ENCODE measurements at regions not wholly inside any gene's neighbourhood (a gene's known extent, or its start where the extent isn't known, plus 50 kb on each side); places are given as distances from the start of the nearest gene placed in this dataset.

GRCh38 chr5:164230341-164230740, 724.9 kb downstream of the MAT2B start:
- ATAC-seq, result no peak

GRCh38 chr5:164233791-164234190, 728.4 kb downstream of the MAT2B start:
- Histone ChIP-seq H3K9me3 (ENCODE audit: low read length) (peaks cover 17% of the 10 kb centered on the region; the same call in 1 of the 2 replicates), H3K9ac (ENCODE audit: insufficient read depth, low read depth, low read length) (no peak overlapping the region), H4K20me1 (ENCODE audit: insufficient read depth, low read length) (no peaks in the 10 kb centered on the region), H3K4me2 (ENCODE audit: low read depth, low read length) (no peak overlapping the region), H2AFZ (ENCODE audit: low read length) (no peak overlapping the region), H3K36me3 (replicated peaks in 1 of 2; ENCODE audit: control insufficient read depth in 1 of 2, insufficient read depth in 2 of 2, low read length in 2 of 2) (no peaks in the 10 kb centered on the region), H3K4me1 (ENCODE audit: insufficient read depth, low read length) (no peaks in the 10 kb centered on the region), H3K4me3 (replicated peaks in 1 of 3; ENCODE audit: insufficient read depth in 1 of 3, low read depth in 2 of 3, low read length in 3 of 3) (no peak overlapping the region), H3K79me2 (ENCODE audit: insufficient read depth, low read length) (no peaks in the 10 kb centered on the region), H3K27me3 (ENCODE audit: control insufficient read depth in 1 of 2, insufficient read depth in 2 of 2, low read length in 2 of 2) (no peaks in the 10 kb centered on the region), H3K27ac (ENCODE audit: extremely low read length, insufficient read depth, low read length) (no peak overlapping the region)
- FAIRE-seq, result no peak
- 3% methylated on average over 2 of the region's 2 CpGs for WGBS (ENCODE audit: low lambda C conversion rate)
- POLR2A ChIA-PET, result no interaction called here
- in situ Hi-C loops (cut with HindIII; ENCODE audit: extremely low pct_ligation_motif_present, low pct_unique_long_range_greater_than_20kb) (no loop called here), intact Hi-C loops (cut with micrococcal nuclease; ENCODE audit: unreplicated experiment) (no loop called here)
- CTCF ChIA-PET (ENCODE audit: low intra/inter-chr PET ratio, low total read pairs), result no interaction called here
- no peak for ATAC-seq
- DNase-seq (ENCODE audit: low spot score), result no peak
- BruUV-seq (replicated peaks), result no TSS peak
- TF ChIP-seq FIP1L1 (IDR thresholded peaks at IDR 0.05; ENCODE audit: borderline replicate concordance, insufficient read depth, low read depth, low read length), result no peak
- TF ChIP-seq ZNF3 (CRISPR knock-in tag; IDR thresholded peaks at IDR 0.05), result no peak
- TF ChIP-seq GTF2F1 (IDR thresholded peaks at IDR 0.05; ENCODE audit: low read length), result no peak
- no peak for TF ChIP-seq IKZF4 (CRISPR knock-in tag; IDR thresholded peaks at IDR 0.05; ENCODE audit: borderline replicate concordance, low read depth, not compliant biosample characterization)
- no peak for TF ChIP-seq GATAD1 (CRISPR knock-in tag; IDR thresholded peaks at IDR 0.05)
- no peak for TF ChIP-seq HOXA9 (CRISPR knock-in tag; IDR thresholded peaks at IDR 0.05; ENCODE audit: borderline replicate concordance)
- no peak for TF ChIP-seq ZNF121 (CRISPR knock-in tag; IDR thresholded peaks at IDR 0.05)
- no peak for TF ChIP-seq TMF1 (CRISPR knock-in tag; IDR thresholded peaks at IDR 0.05; ENCODE audit: low read depth)
- no peak for TF ChIP-seq RARG (CRISPR knock-in tag; IDR thresholded peaks at IDR 0.05; ENCODE audit: low read depth)
- TF ChIP-seq PAWR (CRISPR knock-in tag; IDR thresholded peaks at IDR 0.05; ENCODE audit: borderline replicate concordance), result no peak
- no peak for TF ChIP-seq ATRX (CRISPR knock-in tag; IDR thresholded peaks at IDR 0.05; ENCODE audit: borderline replicate concordance)
- TF ChIP-seq TFDP2 (CRISPR knock-in tag; IDR thresholded peaks at IDR 0.05), result no peak
- no peak for TF ChIP-seq XRCC5 (optimal IDR thresholded peaks at IDR 0.05; ENCODE audit: low read length)
- TF ChIP-seq ZNF746 (CRISPR knock-in tag; IDR thresholded peaks at IDR 0.05), result no peak
- no peak for TF ChIP-seq PREB (CRISPR knock-in tag; IDR thresholded peaks at IDR 0.05)

More at GRCh38 chr5:164230341-164230740, 724.9 kb downstream of the MAT2B start:
- intact Hi-C loops (cut with micrococcal nuclease; ENCODE audit: unreplicated experiment) (no loop called here), in situ Hi-C loops (cut with HindIII; ENCODE audit: extremely low pct_ligation_motif_present, low pct_unique_long_range_greater_than_20kb) (no loop called here)
- no peak overlapping the region for H3K27ac ChIP-seq (ENCODE audit: extremely low read length, insufficient read depth, low read length)
- no peak overlapping the region for H3K9ac ChIP-seq (ENCODE audit: insufficient read depth, low read depth, low read length)
- no peaks in the 10 kb centered on the region for H3K36me3 ChIP-seq (replicated peaks in 1 of 2; ENCODE audit: control insufficient read depth in 1 of 2, insufficient read depth in 2 of 2, low read length in 2 of 2)
- TF ChIP-seq ZC3H13 (CRISPR knock-in tag; IDR thresholded peaks at IDR 0.05), result no peak
- TF ChIP-seq PHF8 (CRISPR knock-in tag; IDR thresholded peaks at IDR 0.05), result no peak
- no peak for TF ChIP-seq CREM (IDR thresholded peaks at IDR 0.05)
- no peak for TF ChIP-seq CREM (CRISPR knock-in tag; IDR thresholded peaks at IDR 0.05)
- TF ChIP-seq PRMT3 (CRISPR knock-in tag; IDR thresholded peaks at IDR 0.05; ENCODE audit: borderline replicate concordance, low read depth), result no peak
- no peak for TF ChIP-seq ZNF691 (CRISPR knock-in tag; IDR thresholded peaks at IDR 0.05; ENCODE audit: borderline replicate concordance, low read depth)
- H3K9me3 ChIP-seq (ENCODE audit: low read length), result peaks cover 20% of the 10 kb centered on the region
- H3K4me2 ChIP-seq (ENCODE audit: low read depth, low read length), result no peak overlapping the region
- CTCF ChIA-PET (ENCODE audit: low intra/inter-chr PET ratio, low total read pairs), result no interaction called here
- no peaks in the 10 kb centered on the region for H3K4me1 ChIP-seq (ENCODE audit: insufficient read depth, low read length)
- POLR2A ChIA-PET, result no interaction called here
- WGBS (ENCODE audit: low lambda C conversion rate), result 39% methylated on average over 1 of the region's 1 CpG
- H2AFZ ChIP-seq (ENCODE audit: low read length), result no peak overlapping the region
- H3K4me3 ChIP-seq (replicated peaks in 1 of 3; ENCODE audit: insufficient read depth in 1 of 3, low read depth in 2 of 3, low read length in 3 of 3), result no peak overlapping the region
- DNase-seq (ENCODE audit: low spot score) (no peak), FAIRE-seq (no peak)
- no peaks in the 10 kb centered on the region for H4K20me1 ChIP-seq (ENCODE audit: insufficient read depth, low read length)
- H3K79me2 ChIP-seq (ENCODE audit: insufficient read depth, low read length), result no peaks in the 10 kb centered on the region
- BruUV-seq (replicated peaks), result no TSS peak
- no peaks in the 10 kb centered on the region for H3K27me3 ChIP-seq (ENCODE audit: control insufficient read depth in 1 of 2, insufficient read depth in 2 of 2, low read length in 2 of 2)
